HUDEP-2 (cell line): ENCODE measurements at regions not wholly inside any gene's neighbourhood (a gene's known extent, or its start where the extent isn't known, plus 50 kb on each side); places are given as distances from the start of the nearest gene placed in this dataset.
"Not testable (repeated sequence)": the region's sequence is repeated elsewhere in the genome, so short reads cannot be mapped to it uniquely, and the experiment has no call there.

Experiments used
- DNase-seq, 76 experiments: peaks; one replicate each; lab custom pipeline; 2025; ENCODE audit not compliant: unreplicated experiment in 76 of 76; lab: John Stamatoyannopoulos, UW

DNA sequence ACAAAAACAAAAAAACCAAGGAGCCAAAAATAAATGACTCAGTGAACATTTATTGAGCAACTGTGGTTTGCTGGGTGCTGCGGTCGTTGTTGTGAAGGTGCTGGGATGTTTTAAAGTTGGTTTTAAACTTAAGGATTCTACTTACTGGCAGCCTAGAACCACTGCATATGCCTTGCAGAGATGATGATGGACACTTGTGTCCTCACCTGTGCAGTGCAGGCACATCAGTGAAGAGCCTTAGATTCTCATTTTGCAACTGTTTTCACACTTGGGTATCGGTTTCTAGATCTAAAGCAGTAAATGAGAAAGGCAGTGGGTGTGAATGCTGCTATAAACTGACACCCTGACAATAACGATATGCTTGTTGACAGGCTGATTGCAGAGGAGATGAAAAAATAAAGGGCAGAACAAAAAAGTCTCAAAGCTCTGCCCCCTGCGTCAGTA, 68.8 kb downstream of the UTRN start:
- DNase-seq = no peak

GRCh38 chr6:144359783-144360182, 74.6 kb downstream of the UTRN start:
- no peak for DNase-seq

- no peak for DNase-seq
These were observed 75.3 kb downstream of the UTRN start for GRCh38 chr6:144360401-144360800.

DNA sequence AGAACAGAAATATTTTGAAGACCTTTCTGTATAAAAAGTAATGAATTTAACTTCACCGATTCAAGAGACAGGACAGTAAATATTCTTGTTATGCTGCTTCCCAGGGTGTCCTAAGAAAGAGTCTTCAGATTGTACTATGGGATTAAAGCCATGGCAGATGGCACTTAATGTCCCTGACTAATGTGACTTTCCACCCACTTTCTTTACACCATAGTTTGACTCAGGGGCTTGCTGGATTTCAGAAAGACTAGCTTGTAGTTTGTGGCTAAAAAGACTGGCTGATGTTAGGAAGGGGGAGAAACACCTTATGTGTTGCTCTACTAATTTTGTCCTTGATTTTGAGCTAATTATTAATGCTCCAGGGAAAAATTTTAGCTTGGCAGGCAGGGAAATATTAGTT, 75.9 kb downstream of the UTRN start:
- no peak for DNase-seq

GRCh38 chr6:144362042-144363018, 77.2 kb downstream of the UTRN start:
- DNase-seq = no peak

- DNase-seq = no peak
These were observed 79.1 kb downstream of the UTRN start for GRCh38 chr6:144364208-144364720.

- no peak for DNase-seq
These were observed 79.6 kb downstream of the UTRN start for GRCh38 chr6:144364782-144365181.

GRCh38 chr6:144365271-144365670, 80.1 kb downstream of the UTRN start:
- DNase-seq = no peak

GRCh38 chr6:144369696-144370095, 84.6 kb downstream of the UTRN start:
- DNase-seq = not testable (repeated sequence)

- no peak for DNase-seq
These were observed 87.0 kb downstream of the UTRN start for GRCh38 chr6:144372116-144372515.

GRCh38 chr6:144372611-144373594, 87.8 kb downstream of the UTRN start:
- no peak for DNase-seq

GRCh38 chr6:144374525-144374924, 89.4 kb downstream of the UTRN start:
- not testable (repeated sequence) for DNase-seq

GRCh38 chr6:144377586-144378210, 92.6 kb downstream of the UTRN start:
- DNase-seq = no peak

DNA sequence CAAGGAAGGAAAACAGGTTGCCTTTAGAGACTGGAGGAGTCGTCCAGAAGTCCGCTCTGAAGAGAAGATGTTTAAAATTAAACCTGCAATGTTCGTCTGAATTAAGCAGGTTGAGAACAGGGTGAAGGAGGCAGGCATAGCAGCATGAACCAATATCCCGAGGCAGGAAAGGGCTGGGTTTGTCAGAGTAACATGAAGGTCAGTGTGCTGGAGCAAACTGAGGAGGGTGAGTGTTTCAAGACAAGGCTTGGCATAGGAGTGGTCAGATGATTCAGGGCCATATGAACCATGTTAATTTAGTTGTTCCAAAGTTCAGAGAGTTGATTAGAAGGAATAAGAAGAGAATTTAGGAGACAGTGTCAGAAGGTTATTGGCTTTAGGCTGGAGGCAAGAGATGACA, 93.3 kb downstream of the UTRN start:
- no peak for DNase-seq

GRCh38 chr6:144379356-144379755, 94.2 kb downstream of the UTRN start:
- no peak for DNase-seq

DNA sequence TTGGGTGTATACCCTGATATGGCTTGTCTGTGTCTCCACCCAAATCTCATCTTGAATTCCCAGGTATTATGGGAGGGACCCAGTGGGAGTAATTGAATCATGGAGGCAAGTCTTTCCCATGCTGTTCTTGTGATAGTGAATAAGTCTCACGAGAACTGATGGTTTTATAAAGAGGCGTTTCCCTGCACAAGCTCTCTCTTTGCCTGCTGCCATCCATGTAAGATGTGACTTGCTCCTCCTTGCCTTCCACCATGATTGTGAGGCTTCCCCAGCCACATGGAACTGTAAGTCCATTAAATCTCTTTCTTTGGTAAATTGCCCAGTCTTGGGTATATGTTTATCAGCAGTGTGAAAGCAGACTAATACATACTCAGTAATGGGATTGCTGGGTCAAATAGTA, 96.4 kb downstream of the UTRN start:
- DNase-seq = not testable (repeated sequence)

GRCh38 chr6:144383336-144383735, 98.2 kb downstream of the UTRN start:
- no peak for DNase-seq

DNA sequence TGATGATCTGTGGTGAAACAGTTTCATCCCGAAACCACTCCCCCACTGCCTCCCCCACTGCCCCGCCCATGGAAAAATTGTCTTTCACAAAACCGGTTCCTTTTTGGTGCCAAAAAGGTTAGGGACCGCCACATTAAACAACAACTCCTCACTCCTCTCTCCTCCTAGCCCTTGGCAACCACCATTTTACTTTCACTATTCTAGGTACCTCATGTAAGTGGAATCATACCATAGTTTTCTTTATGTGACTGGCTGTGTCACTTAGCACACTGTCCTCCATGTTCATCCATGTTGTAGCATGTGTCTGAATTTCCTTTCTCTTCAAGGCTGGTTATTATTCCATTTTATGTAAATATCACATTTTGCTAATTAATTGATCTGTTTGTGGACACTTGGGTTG, 99.3 kb downstream of the UTRN start:
- no peak for DNase-seq

DNA sequence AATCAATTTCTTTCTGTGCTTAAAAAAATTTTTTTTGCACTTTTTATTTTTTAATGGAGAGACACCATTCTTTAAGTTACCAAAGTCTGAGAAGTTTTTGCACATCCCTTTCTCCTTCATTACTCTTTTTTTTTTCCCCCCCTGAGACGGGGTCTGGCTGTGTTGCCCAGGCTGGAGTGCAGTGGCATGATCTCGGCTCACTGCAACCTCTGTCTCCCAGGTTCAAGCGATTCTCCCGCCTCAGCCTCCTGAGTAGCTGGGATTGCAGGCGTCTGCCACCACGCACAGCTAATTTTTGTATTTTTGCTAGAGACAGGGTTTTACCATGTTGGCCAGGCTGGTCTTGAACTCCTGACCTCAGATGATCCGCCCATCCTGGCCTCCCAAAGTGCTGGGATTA, 104.3 kb downstream of the UTRN start:
- DNase-seq = not testable (repeated sequence)

DNA sequence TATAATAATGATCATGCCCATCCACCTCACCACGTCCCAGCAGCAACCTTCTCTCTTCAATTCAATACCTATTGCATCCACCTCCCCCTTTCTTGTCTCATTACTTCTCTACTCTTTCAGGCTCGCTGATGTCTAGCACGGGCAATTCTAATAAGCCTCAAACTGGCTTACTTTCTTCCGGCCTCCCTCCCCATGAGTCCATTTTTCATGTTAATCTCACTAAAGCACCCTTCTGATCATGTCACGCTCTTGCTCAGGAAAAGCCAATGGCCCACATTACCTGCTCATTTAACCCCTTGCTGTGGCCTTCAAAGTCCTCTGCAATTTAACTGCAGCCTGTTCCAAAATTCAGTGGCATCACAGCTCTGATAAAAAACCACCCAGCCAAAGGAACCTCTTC, 105.1 kb downstream of the UTRN start:
- no peak for DNase-seq

GRCh38 chr6:144390886-144391285, 105.8 kb downstream of the UTRN start:
- no peak for DNase-seq
